T-helper 2 cell (primary cell): ENCODE measurements at regions not wholly inside any gene's neighbourhood (a gene's known extent, or its start where the extent isn't known, plus 50 kb on each side); places are given as distances from the start of the nearest gene placed in this dataset.
A peak's percentile ranks its signal among the peaks of the same experiment; 100 is the strongest.

Experiments
- DNase-seq, 5 experiments: peaks; one replicate each; pipeline versions ENCODE4 v3.0.0 to v3.0.0-alpha.2; 2012 to 2022

DNA sequence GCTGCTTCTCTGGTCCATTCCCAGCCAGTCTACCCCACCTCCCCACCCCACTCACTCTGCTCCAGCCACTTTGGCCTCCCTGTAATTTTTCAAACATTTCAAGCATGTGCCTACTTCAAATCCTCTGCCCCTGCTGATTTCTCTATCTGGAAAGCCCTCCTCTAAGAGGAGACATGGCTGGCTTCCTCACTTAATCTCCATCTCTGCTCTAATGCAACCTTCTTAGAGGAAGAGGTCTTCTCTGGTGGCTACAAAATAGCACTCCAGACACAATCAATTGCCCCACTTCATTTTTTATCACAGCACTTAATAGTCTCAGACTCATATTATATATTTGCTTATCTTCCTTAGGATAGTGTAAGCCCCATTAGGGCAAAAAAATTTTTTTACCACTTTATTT lies 161.1 kb upstream of the SLC39A10 start:
- no peak for DNase-seq

DNA sequence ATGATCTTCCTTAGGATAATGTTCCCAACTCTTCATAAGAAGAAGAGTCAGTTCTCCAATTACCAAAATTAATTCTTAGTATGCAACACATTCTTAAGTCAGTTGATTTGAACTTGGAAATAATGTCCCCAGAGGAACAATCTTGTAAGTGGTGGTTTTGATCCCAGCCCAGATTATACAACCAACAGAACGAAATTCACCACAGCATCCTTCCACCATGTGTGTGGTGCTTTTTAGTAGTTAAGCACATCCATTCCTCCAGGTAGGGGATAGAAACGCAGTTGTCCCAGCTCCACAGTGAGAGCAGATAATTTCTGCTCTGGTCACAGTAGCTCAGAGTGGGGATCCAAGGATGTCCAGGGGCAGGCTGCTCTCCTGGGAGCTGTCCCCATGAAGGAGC lies 161.7 kb upstream of the SLC39A10 start:
- peak in 1 of 5 experiments; percentile 69 for DNase-seq

DNA sequence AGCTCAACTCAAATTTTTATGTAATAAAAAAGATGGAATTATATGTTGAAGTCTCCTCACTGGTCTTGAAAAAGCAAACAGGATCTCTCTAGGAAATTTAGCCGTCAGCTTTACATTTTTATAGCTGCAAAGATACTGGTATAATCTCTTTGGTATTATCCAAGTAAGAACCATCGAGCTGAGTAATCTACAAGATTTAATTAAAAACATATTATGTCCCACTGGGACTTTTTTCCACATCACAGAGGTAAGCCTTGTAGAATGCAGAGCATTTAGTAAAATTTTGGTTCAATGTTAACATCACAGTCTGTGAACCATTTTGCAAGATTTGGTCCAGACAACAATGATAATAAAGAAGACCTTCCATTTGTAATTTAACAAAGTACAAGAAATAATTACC lies 162.6 kb upstream of the SLC39A10 start:
- no peak for DNase-seq

DNA sequence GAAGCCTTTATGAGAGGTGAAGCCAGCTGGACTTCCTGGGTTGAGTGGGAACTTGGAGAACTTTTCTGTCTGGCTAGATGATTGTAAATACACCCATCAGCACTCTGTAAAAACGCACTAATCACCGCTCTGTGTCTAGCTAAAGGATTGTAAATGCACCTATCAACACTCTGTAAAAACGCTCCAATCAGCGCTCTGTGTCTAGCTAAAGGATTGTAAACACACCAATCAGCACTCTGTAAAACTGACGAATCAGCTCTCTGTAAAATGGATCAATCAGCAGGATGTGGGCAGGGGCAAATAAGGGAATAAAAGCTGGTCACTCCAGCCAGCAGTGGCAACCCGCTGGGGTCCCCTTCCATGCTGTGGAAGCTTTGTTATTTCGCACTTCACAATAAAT lies 163.6 kb upstream of the SLC39A10 start:
- no peak for DNase-seq

DNA sequence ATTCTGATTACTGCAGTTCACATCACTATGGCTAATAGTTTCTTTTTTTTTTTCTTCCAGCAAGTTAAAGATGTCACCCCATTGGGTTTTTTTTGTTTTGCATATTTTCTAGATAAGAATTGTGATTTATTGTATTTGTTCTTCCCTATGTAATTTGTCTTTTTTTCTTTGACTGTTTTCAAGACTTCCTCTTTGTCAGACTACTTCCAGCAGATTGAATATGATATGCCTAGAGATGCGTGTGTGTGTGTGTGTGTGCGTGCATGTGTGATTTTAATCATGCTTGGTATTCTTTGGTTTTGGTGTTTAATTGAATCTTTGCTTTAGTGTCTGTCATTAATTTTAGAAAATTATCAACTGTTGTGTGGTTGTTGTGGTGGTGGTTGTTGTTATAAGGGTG lies 166.7 kb upstream of the SLC39A10 start:
- peak in 1 of 5 experiments; percentile 35 for DNase-seq

DNA sequence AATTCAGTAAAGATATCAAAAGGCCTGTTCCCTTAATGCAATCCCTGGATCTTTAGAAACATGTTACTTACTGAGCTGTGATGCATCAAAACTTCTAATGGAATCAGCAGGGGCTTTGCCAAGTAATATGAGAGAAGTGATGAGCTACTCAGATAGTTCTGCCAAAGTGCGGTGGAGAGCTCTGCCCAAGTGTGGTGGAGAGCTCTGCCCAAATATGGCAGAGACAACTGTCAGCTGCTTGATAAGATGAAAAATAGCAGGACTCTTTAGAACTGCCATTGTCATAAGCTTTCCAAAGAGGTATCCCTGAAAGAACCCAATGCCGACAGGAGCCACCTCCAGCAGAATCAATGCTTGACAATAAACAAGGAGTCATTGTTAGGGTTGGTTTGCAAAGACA lies 167.9 kb upstream of the SLC39A10 start:
- no peak for DNase-seq

DNA sequence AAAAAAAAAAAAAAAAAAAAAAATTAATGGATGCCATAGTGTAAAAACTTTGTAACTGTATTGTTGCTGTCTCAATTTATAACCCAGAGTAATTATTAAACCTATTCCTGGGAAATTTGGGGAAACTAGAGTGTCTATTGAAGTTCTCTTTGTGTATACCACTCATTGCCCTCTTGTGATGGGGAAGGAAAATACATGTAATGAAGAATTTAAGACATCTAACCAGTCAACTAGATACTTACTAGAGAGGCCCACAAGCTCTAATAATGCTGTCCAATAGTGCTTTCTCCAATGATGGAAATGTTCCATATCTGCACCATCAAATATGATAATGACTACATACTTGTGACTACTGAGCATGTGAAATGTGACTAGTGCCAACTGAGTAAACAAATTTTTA lies 168.5 kb upstream of the SLC39A10 start:
- DNase-seq, result peak in 1 of 5 experiments; percentile 30

DNA sequence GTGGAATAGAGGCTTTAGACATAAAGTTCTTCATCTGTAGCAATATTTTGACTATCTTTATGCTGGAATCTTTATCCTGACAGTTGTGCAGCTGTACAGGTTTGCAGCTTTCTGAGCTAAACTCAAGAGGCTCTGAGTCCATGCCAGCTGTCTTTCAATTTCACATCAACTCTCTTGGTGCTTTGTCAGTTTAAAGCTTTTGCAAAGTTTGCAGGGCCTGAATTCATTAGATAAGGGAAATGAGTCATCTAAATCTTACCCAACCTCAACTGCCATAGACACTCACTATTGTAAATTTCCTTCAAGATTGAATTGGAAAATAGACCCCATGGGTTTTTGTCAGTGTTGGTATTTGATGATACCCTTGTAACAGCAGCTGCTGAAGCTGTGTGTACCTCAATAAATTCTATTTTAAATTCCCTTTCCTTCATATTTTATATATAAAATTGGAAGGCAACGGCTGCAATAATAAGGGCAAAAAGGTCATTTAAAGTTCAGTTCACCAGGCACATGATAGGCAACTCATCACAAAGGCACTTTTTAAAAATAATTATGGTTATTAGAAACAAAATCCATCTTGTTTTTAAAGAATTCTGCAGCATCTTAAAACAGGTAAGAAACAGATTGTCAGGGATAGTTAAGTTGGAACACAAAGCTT lies 169.9 kb upstream of the SLC39A10 start:
- DNase-seq, result peak in 1 of 5 experiments; percentile 92

DNA sequence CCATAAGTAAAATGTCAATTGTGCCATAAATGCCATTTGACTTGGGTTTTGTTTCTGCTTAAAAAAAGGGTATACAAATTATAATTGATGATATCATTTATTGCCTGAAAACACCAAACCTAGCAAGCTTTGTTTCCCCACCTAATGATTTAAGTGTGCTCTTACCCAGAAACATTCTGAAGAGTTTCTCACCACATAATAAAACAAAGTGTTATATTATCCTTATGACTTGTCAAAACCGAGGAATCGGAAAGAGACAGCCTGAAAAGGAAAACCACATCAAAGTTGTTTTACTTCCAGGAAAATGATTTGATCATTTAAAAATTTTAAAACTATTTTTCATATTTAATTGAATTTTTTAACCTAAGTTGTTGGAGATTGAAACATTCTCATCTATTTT lies 170.5 kb upstream of the SLC39A10 start:
- peak in 1 of 5 experiments; percentile 86 for DNase-seq

DNA sequence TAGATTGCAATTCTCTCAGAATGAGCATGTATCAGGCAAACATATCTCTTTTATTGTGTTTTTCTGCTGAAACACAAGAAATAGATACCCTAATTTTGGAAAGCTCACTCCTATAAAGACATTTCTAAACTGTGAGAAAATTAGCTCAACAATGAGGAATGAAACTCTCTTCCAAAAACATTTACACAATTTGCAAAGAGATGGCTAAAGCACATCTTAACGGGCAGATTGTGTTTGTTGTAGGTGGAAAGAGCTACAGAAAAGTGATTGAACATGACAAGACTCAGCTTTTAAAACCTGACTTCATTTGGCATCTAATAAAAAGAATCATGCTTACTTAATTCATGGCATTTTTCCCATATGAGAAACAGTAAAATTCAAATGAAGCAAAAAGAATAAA lies 175.0 kb upstream of the SLC39A10 start:
- no peak for DNase-seq

DNA sequence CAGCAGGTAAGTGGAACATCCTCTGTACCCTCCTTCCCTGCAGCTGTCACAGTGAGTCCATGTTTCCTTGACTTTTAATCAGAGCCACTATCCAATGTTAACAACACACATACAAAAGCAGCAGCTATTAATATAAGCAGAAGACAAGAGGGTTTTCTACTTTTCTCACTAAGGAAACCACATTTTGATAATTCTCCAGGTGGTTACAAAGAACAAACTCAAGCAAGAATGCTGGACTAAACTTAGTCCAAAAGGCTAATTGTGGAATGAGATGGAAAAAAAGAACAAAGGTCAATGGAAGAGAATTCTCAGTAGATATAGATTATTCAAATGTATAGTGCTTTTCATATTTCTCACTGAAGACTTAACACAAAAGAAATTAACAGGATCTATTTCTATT lies 176.9 kb upstream of the SLC39A10 start:
- no peak for DNase-seq

DNA sequence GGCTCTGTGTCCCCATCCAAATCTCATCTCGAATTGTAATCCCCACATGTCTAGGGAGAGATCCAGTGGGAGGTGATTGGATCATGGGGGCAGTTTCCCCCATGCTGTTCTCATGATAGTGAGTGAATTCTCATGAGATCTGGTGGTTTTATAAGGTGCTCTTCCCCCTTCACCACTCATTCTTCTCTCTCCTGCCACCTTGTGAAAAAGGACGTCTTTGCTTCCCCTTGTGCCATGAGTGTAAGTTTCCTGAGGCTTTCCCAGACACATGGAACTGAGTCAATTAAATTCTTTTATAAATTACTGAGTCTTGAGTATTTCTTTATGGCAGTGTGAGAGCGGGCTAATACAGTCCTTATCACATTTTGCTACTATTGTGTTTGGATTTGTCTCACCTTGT lies 177.6 kb upstream of the SLC39A10 start:
- no peak for DNase-seq

DNA sequence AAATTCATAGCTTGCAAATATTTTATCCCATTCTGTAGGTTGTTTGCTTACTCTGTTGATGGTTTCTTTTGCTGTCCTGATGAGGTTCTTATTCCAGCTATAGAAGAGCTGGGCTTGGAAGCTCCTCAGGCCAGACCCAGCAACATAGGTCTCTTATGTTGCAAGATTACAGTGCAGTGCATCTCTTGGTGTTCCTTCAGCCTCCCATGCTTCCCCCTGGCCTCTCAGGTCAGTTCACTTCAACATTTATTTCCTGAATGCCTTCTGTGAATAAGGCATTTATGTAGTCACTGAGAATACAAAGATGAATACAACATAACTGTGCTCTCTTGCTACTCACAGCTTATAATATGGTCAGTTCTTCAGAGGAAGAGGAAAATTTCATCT lies 179.0 kb upstream of the SLC39A10 start:
- DNase-seq, result no peak

DNA sequence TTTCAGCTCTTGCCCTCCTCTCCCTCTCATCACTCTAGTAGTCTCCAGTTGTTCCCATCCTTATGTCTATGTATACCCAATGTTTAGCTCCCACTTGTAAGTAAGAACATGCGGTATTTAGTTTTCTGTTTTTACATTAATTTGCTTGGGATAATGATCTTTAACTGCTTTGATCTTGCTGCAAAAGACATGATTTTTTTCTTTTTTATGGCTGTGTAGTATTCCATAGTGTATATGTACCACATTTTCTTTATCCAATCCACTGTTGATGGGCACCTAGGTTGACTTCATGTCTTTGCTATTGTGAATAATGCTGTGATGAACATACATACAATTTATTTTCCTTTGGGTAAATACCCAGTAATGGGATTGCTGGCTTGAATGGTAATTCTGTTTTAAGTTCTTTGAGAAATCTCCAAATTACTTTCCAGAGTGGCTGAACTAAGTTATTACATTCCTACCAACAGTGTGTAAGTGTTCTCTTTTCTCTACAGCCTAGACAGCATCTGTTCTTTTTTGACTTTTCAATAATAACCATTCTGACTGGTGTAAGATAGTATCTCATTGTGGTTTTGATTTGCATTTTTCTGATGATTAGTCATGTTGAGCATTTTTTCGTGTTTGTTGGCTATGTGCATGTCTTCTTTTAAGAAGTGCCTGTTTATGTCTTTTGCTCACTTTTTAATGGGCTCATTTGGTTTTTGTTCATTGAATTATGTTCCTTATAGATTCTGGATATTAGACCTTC lies 179.6 kb upstream of the SLC39A10 start:
- DNase-seq, result peak in 1 of 5 experiments; percentile 89

DNA sequence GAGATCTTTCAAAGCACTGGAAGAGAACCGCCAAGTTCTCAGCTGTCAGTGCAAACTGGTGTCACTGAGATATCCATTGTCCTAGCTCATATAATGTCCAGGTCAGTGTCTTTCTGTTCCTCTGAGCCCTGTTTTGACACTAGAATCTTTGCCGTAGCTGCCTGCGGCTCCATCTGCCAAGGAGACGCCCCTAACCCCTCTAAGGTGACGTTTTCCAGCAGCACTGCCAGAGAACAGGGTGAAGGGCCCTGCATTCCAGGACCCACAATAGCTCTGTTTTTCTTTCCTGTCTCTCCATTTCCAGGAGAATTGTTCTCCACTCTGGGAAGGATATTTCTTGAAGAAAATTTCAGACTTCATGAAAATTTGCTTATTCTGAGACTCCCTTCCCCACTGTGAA lies 181.7 kb upstream of the SLC39A10 start:
- no peak for DNase-seq

DNA sequence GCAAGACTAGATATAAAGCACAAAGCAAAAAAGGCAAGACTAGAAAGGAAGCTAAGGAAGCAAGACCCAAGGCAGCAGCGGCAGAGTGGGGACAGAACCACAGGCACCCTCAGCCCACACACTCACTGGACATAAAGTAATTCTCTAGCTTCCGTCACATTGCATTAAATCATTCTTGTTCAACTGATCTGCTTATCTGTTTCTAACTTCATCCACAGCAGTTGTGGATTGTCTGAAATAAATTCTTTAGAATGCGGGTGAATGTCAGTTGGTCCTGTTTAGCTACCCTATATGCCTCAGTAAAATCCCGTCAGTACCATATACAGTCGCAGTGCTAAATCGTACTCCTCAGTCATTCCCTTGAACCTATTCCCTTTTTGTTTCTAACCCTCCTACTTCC lies 183.2 kb upstream of the SLC39A10 start:
- DNase-seq, result no peak

DNA sequence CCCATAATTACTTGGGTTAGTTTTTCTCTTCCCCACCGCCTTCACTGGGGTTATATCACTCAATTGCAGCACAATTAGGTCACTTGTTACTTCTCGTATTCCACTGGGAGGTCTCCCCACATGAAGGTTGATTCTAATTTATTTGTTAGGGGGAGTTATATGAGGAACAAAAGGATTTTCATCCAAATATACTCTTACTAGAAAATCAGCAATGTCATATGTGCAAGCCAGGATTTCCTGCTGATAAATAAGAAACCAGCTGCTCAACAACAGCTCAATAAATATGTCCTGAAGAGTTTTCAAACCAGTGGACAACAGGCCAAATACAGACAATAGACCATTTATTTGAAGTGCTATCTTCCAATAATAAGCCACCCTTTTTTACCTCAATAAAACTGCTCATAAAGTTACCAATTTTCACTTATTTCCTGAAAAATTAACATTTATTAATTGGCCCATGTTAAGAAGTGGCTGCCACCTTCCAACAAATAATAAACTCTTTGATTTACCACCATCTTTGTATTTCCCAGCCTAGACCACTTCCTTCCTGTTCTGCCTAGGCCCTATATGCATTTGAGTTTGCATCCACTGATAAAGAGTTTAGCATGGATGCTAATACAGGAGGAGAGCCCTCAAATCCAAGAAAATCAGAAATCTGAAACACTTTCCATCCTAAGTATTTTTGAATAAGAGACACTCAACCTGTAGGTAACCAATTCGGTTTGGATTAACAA lies 184.4 kb upstream of the SLC39A10 start:
- peak in 1 of 5 experiments; percentile 37 for DNase-seq

DNA sequence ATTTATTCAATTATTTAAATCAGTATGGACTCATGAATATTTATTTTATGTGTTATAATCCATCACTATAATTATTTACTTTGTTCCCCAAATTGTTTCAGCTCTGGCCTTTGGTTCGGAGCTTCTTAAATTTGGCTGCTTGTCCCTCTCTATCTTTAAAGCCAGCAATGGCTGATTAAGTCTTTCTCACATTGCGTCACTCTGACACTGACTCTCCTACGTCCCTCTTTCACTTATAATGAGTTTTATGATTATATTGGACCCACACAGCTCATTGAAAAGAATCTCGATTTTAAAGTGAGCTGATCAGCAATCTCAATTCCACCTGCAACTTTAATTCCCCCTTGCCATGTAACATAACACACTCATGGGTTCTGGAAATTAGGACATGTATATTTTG lies 185.2 kb upstream of the SLC39A10 start:
- DNase-seq, result no peak

DNA sequence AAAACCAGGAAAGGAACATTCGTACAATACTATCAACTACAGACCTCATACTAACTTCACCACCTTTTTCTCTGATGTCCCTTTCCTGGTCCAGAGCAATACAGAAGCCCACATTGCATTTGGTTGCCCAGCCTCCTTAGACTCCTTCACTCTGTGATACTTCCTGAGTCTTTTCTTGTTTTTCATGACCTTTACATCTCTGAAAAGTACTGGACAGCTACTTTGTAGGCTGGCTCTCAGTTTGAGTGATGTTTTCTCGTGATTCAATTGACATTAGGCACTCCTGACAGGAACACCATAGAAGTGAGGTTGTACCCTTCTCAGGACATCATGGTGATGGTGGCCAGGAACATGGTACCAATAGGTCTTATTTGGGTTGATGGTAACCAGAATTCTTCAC lies 185.9 kb upstream of the SLC39A10 start:
- no peak for DNase-seq

DNA sequence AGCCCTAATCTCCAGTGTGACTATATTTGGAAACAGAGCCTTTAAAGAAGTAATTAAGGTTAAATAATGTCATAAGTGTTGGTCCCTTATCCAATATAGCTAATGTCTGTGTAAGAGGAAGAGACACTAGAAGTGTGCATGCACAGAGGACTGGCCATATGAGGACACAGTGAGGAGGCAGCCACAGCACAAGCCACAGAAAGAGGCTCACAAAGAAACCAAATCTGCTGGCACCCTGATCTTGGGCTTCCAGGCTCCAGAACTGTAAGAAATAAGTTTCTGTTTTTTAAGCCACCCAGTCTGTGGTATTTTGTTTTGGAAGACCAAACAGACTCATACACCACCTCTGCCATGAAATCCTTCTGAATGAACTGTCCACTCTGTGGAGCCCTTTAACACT lies 186.4 kb upstream of the SLC39A10 start:
- no peak for DNase-seq

DNA sequence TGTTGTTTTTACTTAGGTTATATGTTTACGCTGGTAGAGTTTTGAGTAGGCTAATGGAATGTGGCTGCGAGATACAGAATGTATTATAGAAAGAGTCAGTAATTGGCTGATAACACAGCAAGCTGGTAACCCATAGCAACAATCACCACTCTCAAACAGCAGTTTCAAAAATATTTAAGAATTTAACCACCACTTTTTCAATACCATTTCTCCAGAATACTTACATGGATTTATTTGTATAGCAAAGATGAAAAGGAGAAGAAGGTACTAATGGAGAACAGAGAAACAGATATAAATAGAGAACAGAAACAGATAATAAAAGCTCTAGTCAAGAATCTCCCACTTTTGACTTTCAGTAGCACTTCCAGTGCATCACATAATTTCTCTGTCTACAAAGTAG lies 188.3 kb upstream of the SLC39A10 start:
- no peak for DNase-seq

DNA sequence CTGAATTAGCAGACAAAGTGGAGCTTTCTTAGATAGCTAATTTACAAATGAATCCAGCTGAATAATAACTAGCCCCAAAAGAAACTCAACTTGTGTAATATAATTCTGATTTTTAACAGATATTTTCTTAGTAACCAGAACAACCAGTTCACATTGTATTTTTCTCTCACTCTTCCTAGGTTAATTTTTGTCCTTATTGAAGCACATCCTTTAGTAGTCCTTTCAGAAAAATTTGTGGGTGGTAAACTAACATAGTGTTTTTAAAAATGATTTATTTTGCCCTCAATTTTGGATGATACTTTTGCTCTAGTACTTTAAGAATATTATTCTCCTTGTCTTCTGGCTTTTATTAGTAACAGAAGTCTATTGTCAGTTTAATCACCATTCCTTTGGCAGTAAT lies 190.6 kb upstream of the SLC39A10 start:
- no peak for DNase-seq

DNA sequence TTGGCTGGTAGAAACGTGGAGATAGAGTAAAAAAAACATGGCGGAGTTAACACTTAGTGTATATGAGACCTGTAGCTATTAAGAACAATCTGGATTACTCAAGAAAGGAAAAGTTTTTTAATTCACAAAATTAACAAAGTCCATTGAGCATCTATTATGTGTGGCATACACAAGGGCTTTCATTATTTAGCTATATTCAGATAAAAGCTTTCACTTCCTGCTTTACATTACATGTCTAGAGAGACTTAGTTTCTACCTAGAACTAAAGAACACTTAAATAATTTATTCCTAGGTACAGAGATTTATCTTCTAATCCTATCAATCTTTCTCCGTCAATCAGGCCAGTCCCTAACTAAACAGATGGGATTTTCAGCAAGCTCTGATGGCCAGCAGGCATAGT lies 196.0 kb upstream of the SLC39A10 start:
- DNase-seq, result no peak

DNA sequence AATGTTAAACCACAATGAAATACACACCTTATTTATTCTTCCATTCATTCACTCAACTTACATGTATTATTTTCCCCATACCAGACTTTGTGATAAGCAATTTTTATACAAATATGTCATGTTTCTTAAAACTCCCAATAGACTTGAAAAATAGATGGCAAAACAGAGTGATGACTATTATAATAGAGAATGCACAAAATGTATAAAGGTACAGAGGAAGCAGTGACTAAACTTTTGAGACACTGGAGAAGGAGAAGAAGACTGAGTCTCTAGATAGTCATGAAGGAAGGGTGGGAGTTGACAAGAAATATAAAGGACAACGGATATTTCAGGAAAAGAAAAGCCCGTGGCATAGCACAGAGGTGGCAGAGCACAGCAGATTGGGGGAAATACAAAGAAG lies 198.1 kb upstream of the SLC39A10 start:
- DNase-seq, result no peak
